BLaER1 (cell line): ENCODE measurements at regions not wholly inside any gene's neighbourhood (a gene's known extent, or its start where the extent isn't known, plus 50 kb on each side); places are given as distances from the start of the nearest gene placed in this dataset.

Experiments
- H3K27ac ChIP-seq: shearing (Covaris generic); formaldehyde crosslinking; 2 replicates; pipeline ENCODE4 v1.8.1; 2022
- H3K27me3 ChIP-seq: shearing (Covaris generic); formaldehyde crosslinking; 2 replicates; pipeline ENCODE4 v1.8.1; 2022
- H3K36me3 ChIP-seq: shearing (Covaris generic); formaldehyde crosslinking; 2 replicates; pipeline ENCODE4 v1.8.1; 2022
- H3K4me1 ChIP-seq: shearing (Covaris generic); formaldehyde crosslinking; 2 replicates; pipeline ENCODE4 v1.8.1; 2022
- H3K4me2 ChIP-seq: shearing (Covaris generic); formaldehyde crosslinking; 2 replicates; pipeline ENCODE4 v1.8.1; 2022
- H3K4me3 ChIP-seq: shearing (Covaris generic); formaldehyde crosslinking; 2 replicates; pipeline ENCODE4 v1.8.1; 2022
- H3K9ac ChIP-seq: shearing (Covaris generic); formaldehyde crosslinking; 2 replicates; pipeline ENCODE4 v1.8.1; 2022
- H3K9me3 ChIP-seq: shearing (Covaris generic); formaldehyde crosslinking; 2 replicates; pipeline ENCODE4 v1.8.1; 2022
- H4K20me1 ChIP-seq: shearing (Covaris generic); formaldehyde crosslinking; 2 replicates; pipeline ENCODE4 v1.8.1; 2022
- Cebpa-rat ChIP-seq: shearing (Covaris generic); IDR thresholded peaks from 2 replicates; pipeline ENCODE4 v1.8.1; 2022

GRCh38 chr3:160065282-160065681 is 76.6 kb downstream of the IL12A start:
- TF ChIP-seq Cebpa-rat = no peak
- H3K36me3 ChIP-seq = no peaks in the 10 kb centered on the region
- no peaks in the 10 kb centered on the region for H3K27me3 ChIP-seq
- no peak overlapping the region for H3K9ac ChIP-seq
- no peaks in the 10 kb centered on the region for H3K4me1 ChIP-seq
- no peaks in the 10 kb centered on the region for H4K20me1 ChIP-seq
- peaks cover 11% of the 10 kb centered on the region for H3K9me3 ChIP-seq
- no peak overlapping the region for H3K4me3 ChIP-seq
- no peak overlapping the region for H3K27ac ChIP-seq
- H3K4me2 ChIP-seq = no peak overlapping the region

- Histone ChIP-seq H3K36me3 (no peaks in the 10 kb centered on the region), H3K27me3 (no peaks in the 10 kb centered on the region), H3K27ac (no peak overlapping the region), H3K4me1 (no peaks in the 10 kb centered on the region), H3K9me3 (peaks cover 5% of the 10 kb centered on the region), H3K4me3 (no peak overlapping the region), H3K9ac (no peak overlapping the region), H3K4me2 (no peak overlapping the region), H4K20me1 (no peaks in the 10 kb centered on the region)
- TF ChIP-seq Cebpa-rat = no peak
These were observed 77.2 kb downstream of the IL12A start for GRCh38 chr3:160065786-160066185.

- no peaks in the 10 kb centered on the region for H3K27me3 ChIP-seq
- H3K9ac ChIP-seq = no peak overlapping the region
- H3K9me3 ChIP-seq = no peaks in the 10 kb centered on the region
- no peaks in the 10 kb centered on the region for H3K36me3 ChIP-seq
- no peaks in the 10 kb centered on the region for H4K20me1 ChIP-seq
- no peaks in the 10 kb centered on the region for H3K4me1 ChIP-seq
- H3K4me2 ChIP-seq = no peak overlapping the region
- TF ChIP-seq Cebpa-rat = no peak
- H3K27ac ChIP-seq = no peak overlapping the region
- no peak overlapping the region for H3K4me3 ChIP-seq
These were observed 81.4 kb downstream of the IL12A start for GRCh38 chr3:160069986-160070385.

GRCh38 chr3:160076519-160076918 is 87.9 kb downstream of the IL12A start:
- Histone ChIP-seq H3K27me3 (no peaks in the 10 kb centered on the region), H3K9me3 (peaks cover 11% of the 10 kb centered on the region; the same call in 1 of the 2 replicates), H3K4me3 (no peak overlapping the region), H3K36me3 (no peaks in the 10 kb centered on the region), H4K20me1 (no peaks in the 10 kb centered on the region), H3K9ac (no peak overlapping the region), H3K4me1 (no peaks in the 10 kb centered on the region), H3K4me2 (no peak overlapping the region), H3K27ac (no peak overlapping the region)
- no peak for TF ChIP-seq Cebpa-rat

GRCh38 chr3:160078533-160078932 is 89.9 kb downstream of the IL12A start:
- Histone ChIP-seq H3K9me3 (peaks cover 11% of the 10 kb centered on the region; the same call in 1 of the 2 replicates), H3K27ac (no peak overlapping the region), H3K9ac (no peak overlapping the region)

GRCh38 chr3:160081958-160082533 is 93.4 kb downstream of the IL12A start:
- no peak overlapping the region for H3K9ac ChIP-seq
- TF ChIP-seq Cebpa-rat = no peak
- no peaks in the 10 kb centered on the region for H3K4me1 ChIP-seq
- no peaks in the 10 kb centered on the region for H3K27me3 ChIP-seq
- H3K27ac ChIP-seq = no peak overlapping the region
- no peaks in the 10 kb centered on the region for H4K20me1 ChIP-seq
- H3K36me3 ChIP-seq = no peaks in the 10 kb centered on the region
- H3K4me3 ChIP-seq = no peak overlapping the region
- H3K9me3 ChIP-seq = peaks cover 11% of the 10 kb centered on the region; the same call in 1 of the 2 replicates
- no peak overlapping the region for H3K4me2 ChIP-seq

More at GRCh38 chr3:160078533-160078932, 89.9 kb downstream of the IL12A start:
- H3K4me1 ChIP-seq = no peaks in the 10 kb centered on the region
- no peaks in the 10 kb centered on the region for H3K27me3 ChIP-seq
- no peak for TF ChIP-seq Cebpa-rat
- H3K4me3 ChIP-seq = no peak overlapping the region
- H3K36me3 ChIP-seq = no peaks in the 10 kb centered on the region
- no peak overlapping the region for H3K4me2 ChIP-seq
- H4K20me1 ChIP-seq = no peaks in the 10 kb centered on the region

GRCh38 chr3:160084998-160085397 is 96.4 kb downstream of the IL12A start:
- Histone ChIP-seq H3K36me3 (no peaks in the 10 kb centered on the region), H3K27ac (no peak overlapping the region), H3K4me1 (no peaks in the 10 kb centered on the region)

GRCh38 chr3:160088492-160089137 is 100.0 kb downstream of the IL12A start:
- H3K4me2 ChIP-seq = no peak overlapping the region
- no peaks in the 10 kb centered on the region for H3K36me3 ChIP-seq
- H3K27ac ChIP-seq = no peak overlapping the region
- H3K4me3 ChIP-seq = no peak overlapping the region
- no peaks in the 10 kb centered on the region for H3K9me3 ChIP-seq
- no peaks in the 10 kb centered on the region for H3K4me1 ChIP-seq
- no peak overlapping the region for H3K9ac ChIP-seq
- H3K27me3 ChIP-seq = no peaks in the 10 kb centered on the region
- no peak for TF ChIP-seq Cebpa-rat
- no peaks in the 10 kb centered on the region for H4K20me1 ChIP-seq

More at GRCh38 chr3:160084998-160085397, 96.4 kb downstream of the IL12A start:
- Histone ChIP-seq H3K4me3 (no peak overlapping the region), H3K27me3 (no peaks in the 10 kb centered on the region), H4K20me1 (no peaks in the 10 kb centered on the region), H3K9ac (no peak overlapping the region), H3K4me2 (no peak overlapping the region), H3K9me3 (peaks cover 11% of the 10 kb centered on the region; the same call in 1 of the 2 replicates)
- TF ChIP-seq Cebpa-rat = no peak

GRCh38 chr3:160090653-160091052 is 102.0 kb downstream of the IL12A start:
- H3K27me3 ChIP-seq = no peaks in the 10 kb centered on the region
- no peaks in the 10 kb centered on the region for H3K4me1 ChIP-seq
- no peak overlapping the region for H3K27ac ChIP-seq
- H3K4me2 ChIP-seq = no peak overlapping the region
- no peak for TF ChIP-seq Cebpa-rat
- H3K36me3 ChIP-seq = no peaks in the 10 kb centered on the region
- H3K9ac ChIP-seq = no peak overlapping the region
- H3K4me3 ChIP-seq = no peak overlapping the region
- H3K9me3 ChIP-seq = no peaks in the 10 kb centered on the region
- H4K20me1 ChIP-seq = no peaks in the 10 kb centered on the region

GRCh38 chr3:160091441-160091840 is 102.8 kb downstream of the IL12A start:
- no peak overlapping the region for H3K4me3 ChIP-seq
- H4K20me1 ChIP-seq = no peaks in the 10 kb centered on the region
- H3K4me2 ChIP-seq = no peak overlapping the region
- no peaks in the 10 kb centered on the region for H3K4me1 ChIP-seq
- no peaks in the 10 kb centered on the region for H3K27me3 ChIP-seq
- no peaks in the 10 kb centered on the region for H3K36me3 ChIP-seq
- no peak overlapping the region for H3K27ac ChIP-seq
- TF ChIP-seq Cebpa-rat = no peak
- no peaks in the 10 kb centered on the region for H3K9me3 ChIP-seq
- H3K9ac ChIP-seq = no peak overlapping the region
